ENCODE measurements at regions not wholly inside any gene's neighbourhood (a gene's known extent, or its start where the extent isn't known, plus 50 kb on each side); places are given as distances from the start of the nearest gene placed in this dataset.

DNA sequence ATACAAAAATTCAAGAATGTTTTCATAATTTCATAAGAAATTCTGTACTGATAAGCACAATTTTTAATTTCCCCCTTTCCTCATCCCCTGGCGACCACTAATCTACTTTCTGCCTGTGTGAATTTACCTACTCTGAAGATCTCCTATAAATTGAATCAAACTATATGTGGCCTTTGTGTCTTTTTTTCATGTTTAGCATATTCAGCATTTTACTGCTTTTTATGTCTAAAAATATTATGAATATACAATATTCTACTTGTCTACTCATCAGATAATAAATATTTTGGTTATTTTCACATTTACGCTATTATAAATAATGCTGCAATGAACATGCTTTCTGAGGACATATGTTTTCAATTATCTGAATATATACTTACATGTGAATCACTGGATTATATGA lies 144.8 kb downstream of the CYLC2 start:
- TF ChIP-seq, protein P1, sequence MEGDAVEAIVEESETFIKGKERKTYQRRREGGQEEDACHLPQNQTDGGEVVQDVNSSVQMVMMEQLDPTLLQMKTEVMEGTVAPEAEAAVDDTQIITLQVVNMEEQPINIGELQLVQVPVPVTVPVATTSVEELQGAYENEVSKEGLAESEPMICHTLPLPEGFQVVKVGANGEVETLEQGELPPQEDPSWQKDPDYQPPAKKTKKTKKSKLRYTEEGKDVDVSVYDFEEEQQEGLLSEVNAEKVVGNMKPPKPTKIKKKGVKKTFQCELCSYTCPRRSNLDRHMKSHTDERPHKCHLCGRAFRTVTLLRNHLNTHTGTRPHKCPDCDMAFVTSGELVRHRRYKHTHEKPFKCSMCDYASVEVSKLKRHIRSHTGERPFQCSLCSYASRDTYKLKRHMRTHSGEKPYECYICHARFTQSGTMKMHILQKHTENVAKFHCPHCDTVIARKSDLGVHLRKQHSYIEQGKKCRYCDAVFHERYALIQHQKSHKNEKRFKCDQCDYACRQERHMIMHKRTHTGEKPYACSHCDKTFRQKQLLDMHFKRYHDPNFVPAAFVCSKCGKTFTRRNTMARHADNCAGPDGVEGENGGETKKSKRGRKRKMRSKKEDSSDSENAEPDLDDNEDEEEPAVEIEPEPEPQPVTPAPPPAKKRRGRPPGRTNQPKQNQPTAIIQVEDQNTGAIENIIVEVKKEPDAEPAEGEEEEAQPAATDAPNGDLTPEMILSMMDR (IDR thresholded peaks at IDR 0.05): no peak
- TF ChIP-seq, protein P2, sequence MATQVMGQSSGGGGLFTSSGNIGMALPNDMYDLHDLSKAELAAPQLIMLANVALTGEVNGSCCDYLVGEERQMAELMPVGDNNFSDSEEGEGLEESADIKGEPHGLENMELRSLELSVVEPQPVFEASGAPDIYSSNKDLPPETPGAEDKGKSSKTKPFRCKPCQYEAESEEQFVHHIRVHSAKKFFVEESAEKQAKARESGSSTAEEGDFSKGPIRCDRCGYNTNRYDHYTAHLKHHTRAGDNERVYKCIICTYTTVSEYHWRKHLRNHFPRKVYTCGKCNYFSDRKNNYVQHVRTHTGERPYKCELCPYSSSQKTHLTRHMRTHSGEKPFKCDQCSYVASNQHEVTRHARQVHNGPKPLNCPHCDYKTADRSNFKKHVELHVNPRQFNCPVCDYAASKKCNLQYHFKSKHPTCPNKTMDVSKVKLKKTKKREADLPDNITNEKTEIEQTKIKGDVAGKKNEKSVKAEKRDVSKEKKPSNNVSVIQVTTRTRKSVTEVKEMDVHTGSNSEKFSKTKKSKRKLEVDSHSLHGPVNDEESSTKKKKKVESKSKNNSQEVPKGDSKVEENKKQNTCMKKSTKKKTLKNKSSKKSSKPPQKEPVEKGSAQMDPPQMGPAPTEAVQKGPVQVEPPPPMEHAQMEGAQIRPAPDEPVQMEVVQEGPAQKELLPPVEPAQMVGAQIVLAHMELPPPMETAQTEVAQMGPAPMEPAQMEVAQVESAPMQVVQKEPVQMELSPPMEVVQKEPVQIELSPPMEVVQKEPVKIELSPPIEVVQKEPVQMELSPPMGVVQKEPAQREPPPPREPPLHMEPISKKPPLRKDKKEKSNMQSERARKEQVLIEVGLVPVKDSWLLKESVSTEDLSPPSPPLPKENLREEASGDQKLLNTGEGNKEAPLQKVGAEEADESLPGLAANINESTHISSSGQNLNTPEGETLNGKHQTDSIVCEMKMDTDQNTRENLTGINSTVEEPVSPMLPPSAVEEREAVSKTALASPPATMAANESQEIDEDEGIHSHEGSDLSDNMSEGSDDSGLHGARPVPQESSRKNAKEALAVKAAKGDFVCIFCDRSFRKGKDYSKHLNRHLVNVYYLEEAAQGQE (IDR thresholded peaks at IDR 0.05; ENCODE audit: insufficient read depth in 1 of 2, low read depth in 2 of 2, low read length in 1 of 2): no peak
- TF ChIP-seq SIN3A (IDR thresholded peaks at IDR 0.05; ENCODE audit: borderline replicate concordance, insufficient read depth, low read depth, low read length): no peak
- TF ChIP-seq POLR2AphosphoS5 (IDR thresholded peaks at IDR 0.05; ENCODE audit: low read depth, low read length): no peak
- no peak for TF ChIP-seq TCF7L2 (IDR thresholded peaks at IDR 0.05; ENCODE audit: low read depth, low read length)
